ENCODE measurements at regions not wholly inside any gene's neighbourhood (a gene's known extent, or its start where the extent isn't known, plus 50 kb on each side); places are given as distances from the start of the nearest gene placed in this dataset.

GRCh38 chr10:55183993-55184392 is 383.0 kb upstream of the PCDH15 start:
- Histone ChIP-seq H3K4me1 (ENCODE audit: control insufficient read depth, low read length) (no peaks in the 10 kb centered on the region), H3F3A (ENCODE audit: control insufficient read depth, insufficient read depth) (no peaks in the 10 kb centered on the region), H3K27ac (ENCODE audit: low read depth, low read length) (no peak overlapping the region), H3K36me3 (ENCODE audit: control insufficient read depth, low read length) (no peaks in the 10 kb centered on the region), H3K9me3 (ENCODE audit: control insufficient read depth, insufficient read depth, low read length) (no peaks in the 10 kb centered on the region; the same call in 1 of the 2 replicates), H3K79me2 (ENCODE audit: control insufficient read depth, low read length) (no peaks in the 10 kb centered on the region), H4K20me1 (ENCODE audit: control insufficient read depth, insufficient read depth, low read depth, low read length) (no peaks in the 10 kb centered on the region), H3K27me3 (ENCODE audit: control insufficient read depth, low read length) (no peaks in the 10 kb centered on the region), H3K4me3 (ENCODE audit: low read length) (no peak overlapping the region), H3K9me2 (replicated peaks; ENCODE audit: control insufficient read depth, low read length) (no peaks in the 10 kb centered on the region; the same call in 1 of the 2 replicates), H3K4me2 (ENCODE audit: low read length) (no peak overlapping the region)
- TF ChIP-seq CTCF (IDR thresholded peaks at IDR 0.05; ENCODE audit: low read depth, low read length, poor library complexity, severe bottlenecking) (no peak), EZH2phosphoT487 (IDR thresholded peaks at IDR 0.05; ENCODE audit: borderline replicate concordance, low read length) (no peak)

- H3K4me3 ChIP-seq (ENCODE audit: low read length) = no peak overlapping the region
- H3F3A ChIP-seq (ENCODE audit: control insufficient read depth, insufficient read depth) = no peaks in the 10 kb centered on the region
- H4K20me1 ChIP-seq (ENCODE audit: control insufficient read depth, insufficient read depth, low read depth, low read length) = no peaks in the 10 kb centered on the region
- no peaks in the 10 kb centered on the region for H3K79me2 ChIP-seq (ENCODE audit: control insufficient read depth, low read length)
- H3K9me3 ChIP-seq (ENCODE audit: control insufficient read depth, insufficient read depth, low read length) = no peaks in the 10 kb centered on the region; the same call in 1 of the 2 replicates
- no peak overlapping the region for H3K27ac ChIP-seq (ENCODE audit: low read depth, low read length)
- H3K36me3 ChIP-seq (ENCODE audit: control insufficient read depth, low read length) = no peaks in the 10 kb centered on the region
- no peaks in the 10 kb centered on the region for H3K27me3 ChIP-seq (ENCODE audit: control insufficient read depth, low read length)
- H3K9me2 ChIP-seq (replicated peaks; ENCODE audit: control insufficient read depth, low read length) = no peaks in the 10 kb centered on the region; the same call in 1 of the 2 replicates
- TF ChIP-seq EZH2phosphoT487 (IDR thresholded peaks at IDR 0.05; ENCODE audit: borderline replicate concordance, low read length) (no peak), CTCF (IDR thresholded peaks at IDR 0.05; ENCODE audit: low read depth, low read length, poor library complexity, severe bottlenecking) (no peak)
- no peaks in the 10 kb centered on the region for H3K4me1 ChIP-seq (ENCODE audit: control insufficient read depth, low read length)
- H3K4me2 ChIP-seq (ENCODE audit: low read length) = no peak overlapping the region
Observed at GRCh38 chr10:55180357-55180756, 379.3 kb upstream of the PCDH15 start.

- no peak overlapping the region for H3K4me2 ChIP-seq (ENCODE audit: low read length)
- no peak overlapping the region for H3K4me3 ChIP-seq (ENCODE audit: low read length)
- H4K20me1 ChIP-seq (ENCODE audit: control insufficient read depth, insufficient read depth, low read depth, low read length) = no peaks in the 10 kb centered on the region
- no peak for TF ChIP-seq CTCF (IDR thresholded peaks at IDR 0.05; ENCODE audit: low read depth, low read length, poor library complexity, severe bottlenecking)
- TF ChIP-seq EZH2phosphoT487 (IDR thresholded peaks at IDR 0.05; ENCODE audit: borderline replicate concordance, low read length) = no peak
- H3K9me2 ChIP-seq (replicated peaks; ENCODE audit: control insufficient read depth, low read length) = no peaks in the 10 kb centered on the region
- no peaks in the 10 kb centered on the region for H3K27me3 ChIP-seq (ENCODE audit: control insufficient read depth, low read length)
- H3K36me3 ChIP-seq (ENCODE audit: control insufficient read depth, low read length) = no peaks in the 10 kb centered on the region
- H3K79me2 ChIP-seq (ENCODE audit: control insufficient read depth, low read length) = no peaks in the 10 kb centered on the region
- H3K9me3 ChIP-seq (ENCODE audit: control insufficient read depth, insufficient read depth, low read length) = no peaks in the 10 kb centered on the region
- H3K4me1 ChIP-seq (ENCODE audit: control insufficient read depth, low read length) = no peaks in the 10 kb centered on the region
- H3K27ac ChIP-seq (ENCODE audit: low read depth, low read length) = no peak overlapping the region
- no peaks in the 10 kb centered on the region for H3F3A ChIP-seq (ENCODE audit: control insufficient read depth, insufficient read depth)
Observed at GRCh38 chr10:55174419-55174818, 373.4 kb upstream of the PCDH15 start.

Data from DOHH2 (cell line).